DND-41 (cell line): ENCODE measurements at regions not wholly inside any gene's neighbourhood (a gene's known extent, or its start where the extent isn't known, plus 50 kb on each side); places are given as distances from the start of the nearest gene placed in this dataset.

Source experiments
- EZH2 ChIP-seq: IDR thresholded peaks from 3 replicates; pipeline ENCODE4 v1.6.1; 2012; ENCODE audit warnings: borderline replicate concordance, low read depth, mild to moderate bottlenecking, moderate library complexity, low read length, inconsistent platforms; ENCODE audit not compliant: severe bottlenecking
- TF ChIP-seq, protein P1 (sequence below): IDR thresholded peaks from 2 replicates; pipeline ENCODE4 v1.5.1; 2012; ENCODE audit warnings: borderline replicate concordance, low read length, moderate library complexity, mild to moderate bottlenecking; ENCODE audit not compliant: poor library complexity, severe bottlenecking; ENCODE audit errors: extremely low read depth

DNA sequence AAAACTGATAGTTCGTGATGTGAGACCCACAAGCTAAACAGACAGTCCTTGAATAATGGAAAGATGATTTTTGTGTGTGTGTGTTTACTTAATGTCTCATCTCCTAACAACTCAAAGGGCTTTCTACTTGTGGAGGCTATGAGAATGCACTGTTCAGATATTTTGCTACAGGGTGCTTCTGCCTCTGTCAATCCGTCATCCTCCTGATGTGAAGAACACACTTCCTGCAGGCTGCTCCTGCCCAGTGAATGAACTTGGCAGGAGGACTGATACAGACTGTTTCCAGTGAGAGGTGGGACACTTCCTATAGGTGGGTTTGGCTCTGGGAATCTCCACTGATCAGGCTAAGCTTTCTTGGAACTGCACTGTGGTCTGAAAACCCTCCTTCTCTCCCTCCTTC lies 168.4 kb upstream of the STARD13 start:
- TF ChIP-seq, protein P1, sequence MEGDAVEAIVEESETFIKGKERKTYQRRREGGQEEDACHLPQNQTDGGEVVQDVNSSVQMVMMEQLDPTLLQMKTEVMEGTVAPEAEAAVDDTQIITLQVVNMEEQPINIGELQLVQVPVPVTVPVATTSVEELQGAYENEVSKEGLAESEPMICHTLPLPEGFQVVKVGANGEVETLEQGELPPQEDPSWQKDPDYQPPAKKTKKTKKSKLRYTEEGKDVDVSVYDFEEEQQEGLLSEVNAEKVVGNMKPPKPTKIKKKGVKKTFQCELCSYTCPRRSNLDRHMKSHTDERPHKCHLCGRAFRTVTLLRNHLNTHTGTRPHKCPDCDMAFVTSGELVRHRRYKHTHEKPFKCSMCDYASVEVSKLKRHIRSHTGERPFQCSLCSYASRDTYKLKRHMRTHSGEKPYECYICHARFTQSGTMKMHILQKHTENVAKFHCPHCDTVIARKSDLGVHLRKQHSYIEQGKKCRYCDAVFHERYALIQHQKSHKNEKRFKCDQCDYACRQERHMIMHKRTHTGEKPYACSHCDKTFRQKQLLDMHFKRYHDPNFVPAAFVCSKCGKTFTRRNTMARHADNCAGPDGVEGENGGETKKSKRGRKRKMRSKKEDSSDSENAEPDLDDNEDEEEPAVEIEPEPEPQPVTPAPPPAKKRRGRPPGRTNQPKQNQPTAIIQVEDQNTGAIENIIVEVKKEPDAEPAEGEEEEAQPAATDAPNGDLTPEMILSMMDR = no peak
- no peak for TF ChIP-seq EZH2
